ENCODE measurements at regions not wholly inside any gene's neighbourhood (a gene's known extent, or its start where the extent isn't known, plus 50 kb on each side); places are given as distances from the start of the nearest gene placed in this dataset.

GRCh38 chr13:37493775-37494174 lies 104.8 kb downstream of the POSTN start:
- H3K27me3 ChIP-seq (ENCODE audit: control insufficient read depth in 1 of 2, insufficient read depth in 2 of 2, low read length in 2 of 2) = no peaks in the 10 kb centered on the region
- ChIA-PET CTCF (no interaction called here), POLR2A (no interaction called here)
- Mint-ChIP-seq H3K36me3 (ENCODE audit: low read depth) (no peaks in the 10 kb centered on the region), H3K27ac (no peak overlapping the region), H3K27me3 (no peaks in the 10 kb centered on the region), H3K9me3 (no peaks in the 10 kb centered on the region), H3K4me3 (no peak overlapping the region), H3K4me1 (ENCODE audit: low read depth) (no peaks in the 10 kb centered on the region)
- intact Hi-C loops (cut with DNase I, micrococcal nuclease) = no loop called here
- no peak for TF ChIP-seq CTCF (IDR thresholded peaks at IDR 0.05)
- H3K36me3 ChIP-seq (ENCODE audit: insufficient read depth, low read length) = no peaks in the 10 kb centered on the region
- DNase-seq = no peak
- H3K27ac ChIP-seq (ENCODE audit: low read depth in 1 of 2, low read length in 2 of 2) = no peak overlapping the region
- ATAC-seq (ENCODE audit: poor library complexity) = no peak
- H3K4me1 ChIP-seq (ENCODE audit: insufficient read depth, low read length) = no peaks in the 10 kb centered on the region
- no peaks in the 10 kb centered on the region for H3K9me3 ChIP-seq (ENCODE audit: control insufficient read depth in 1 of 2, insufficient read depth in 1 of 2, low read length in 2 of 2)
- no peak overlapping the region for H3K4me3 ChIP-seq (ENCODE audit: low read length)

GRCh38 chr13:37492741-37493514 lies 105.6 kb downstream of the POSTN start:
- Histone ChIP-seq H3K27ac (ENCODE audit: low read depth in 1 of 2, low read length in 2 of 2) (no peak overlapping the region), H3K9me3 (ENCODE audit: control insufficient read depth in 1 of 2, insufficient read depth in 1 of 2, low read length in 2 of 2) (no peaks in the 10 kb centered on the region), H3K36me3 (ENCODE audit: insufficient read depth, low read length) (no peaks in the 10 kb centered on the region), H3K27me3 (ENCODE audit: control insufficient read depth in 1 of 2, insufficient read depth in 2 of 2, low read length in 2 of 2) (no peaks in the 10 kb centered on the region), H3K4me3 (ENCODE audit: low read length) (no peak overlapping the region), H3K4me1 (ENCODE audit: insufficient read depth, low read length) (no peaks in the 10 kb centered on the region)
- Mint-ChIP-seq H3K27me3 (no peaks in the 10 kb centered on the region), H3K4me3 (no peak overlapping the region), H3K9me3 (no peaks in the 10 kb centered on the region), H3K27ac (no peak overlapping the region), H3K36me3 (ENCODE audit: low read depth) (no peaks in the 10 kb centered on the region), H3K4me1 (ENCODE audit: low read depth) (no peaks in the 10 kb centered on the region)
- intact Hi-C loops (cut with DNase I, micrococcal nuclease) = no loop called here
- TF ChIP-seq CTCF (IDR thresholded peaks at IDR 0.05) = no peak
- no peak for ATAC-seq (ENCODE audit: poor library complexity)
- DNase-seq = no peak
- POLR2A ChIA-PET = no interaction called here
- CTCF ChIA-PET = no interaction called here

GRCh38 chr13:37492075-37492474 lies 106.5 kb downstream of the POSTN start:
- H3K4me3 ChIP-seq (ENCODE audit: low read length) = no peak overlapping the region
- ChIA-PET CTCF (no interaction called here), POLR2A (no interaction called here)
- DNase-seq (no peak), ATAC-seq (ENCODE audit: poor library complexity) (no peak)
- Mint-ChIP-seq H3K9me3 (no peaks in the 10 kb centered on the region), H3K4me3 (no peak overlapping the region), H3K27ac (no peak overlapping the region), H3K36me3 (ENCODE audit: low read depth) (no peaks in the 10 kb centered on the region), H3K27me3 (no peaks in the 10 kb centered on the region), H3K4me1 (ENCODE audit: low read depth) (no peaks in the 10 kb centered on the region)
- intact Hi-C loops (cut with DNase I, micrococcal nuclease) = no loop called here
- no peak for TF ChIP-seq CTCF (IDR thresholded peaks at IDR 0.05)
- H3K36me3 ChIP-seq (ENCODE audit: insufficient read depth, low read length) = no peaks in the 10 kb centered on the region
- no peak overlapping the region for H3K27ac ChIP-seq (ENCODE audit: low read depth in 1 of 2, low read length in 2 of 2)
- no peaks in the 10 kb centered on the region for H3K4me1 ChIP-seq (ENCODE audit: insufficient read depth, low read length)
- no peaks in the 10 kb centered on the region for H3K27me3 ChIP-seq (ENCODE audit: control insufficient read depth in 1 of 2, insufficient read depth in 2 of 2, low read length in 2 of 2)
- H3K9me3 ChIP-seq (ENCODE audit: control insufficient read depth in 1 of 2, insufficient read depth in 1 of 2, low read length in 2 of 2) = no peaks in the 10 kb centered on the region
